OCI-M2 (cell line): ENCODE measurements at regions not wholly inside any gene's neighbourhood (a gene's known extent, or its start where the extent isn't known, plus 50 kb on each side); places are given as distances from the start of the nearest gene placed in this dataset.

Experiments
- DNase-seq: peaks from one replicate; lab custom pipeline; 2025; ENCODE audit not compliant: unreplicated experiment; lab: John Stamatoyannopoulos, UW

- no peak for DNase-seq
Measured at GRCh38 chr14:87325741-87326140, 667.2 kb downstream of the GALC start.

GRCh38 chr14:87323191-87323590 is 669.8 kb downstream of the GALC start:
- no peak for DNase-seq

DNA sequence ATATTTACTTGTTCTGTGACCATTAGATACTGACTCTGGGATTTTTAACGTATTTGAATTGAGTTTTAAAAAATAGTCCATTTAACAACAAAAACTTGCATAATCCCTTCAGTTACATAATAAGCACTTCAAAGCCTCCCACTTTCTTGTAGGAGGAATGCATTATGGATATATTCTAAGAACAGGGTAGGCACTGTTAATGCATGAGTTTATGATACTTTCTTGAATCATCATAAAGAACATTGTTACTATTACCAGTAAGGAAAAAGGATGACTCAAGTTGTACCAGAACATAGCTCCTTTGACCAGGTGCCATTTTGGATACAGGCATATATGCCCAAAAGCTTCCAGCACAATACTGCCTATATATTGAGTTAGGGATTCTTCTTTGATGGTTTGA is 671.4 kb downstream of the GALC start:
- DNase-seq, result no peak

DNA sequence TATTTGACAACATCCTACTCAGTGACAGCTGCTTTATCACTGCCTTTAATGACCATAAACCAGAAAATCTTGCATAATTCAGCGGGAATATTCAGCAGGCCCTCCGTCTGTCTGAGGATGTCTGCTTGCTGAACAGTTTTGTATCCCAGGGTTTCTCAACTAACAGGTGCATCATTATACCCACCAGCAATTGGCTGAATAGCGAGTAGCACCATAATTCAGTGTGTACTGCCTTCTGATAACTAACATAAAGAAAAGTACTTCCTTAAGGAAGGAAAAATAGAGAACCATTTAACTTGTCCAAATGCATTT is 680.1 kb downstream of the GALC start:
- DNase-seq, result no peak

GRCh38 chr14:87312169-87312893 is 680.7 kb downstream of the GALC start:
- DNase-seq, result no peak

DNA sequence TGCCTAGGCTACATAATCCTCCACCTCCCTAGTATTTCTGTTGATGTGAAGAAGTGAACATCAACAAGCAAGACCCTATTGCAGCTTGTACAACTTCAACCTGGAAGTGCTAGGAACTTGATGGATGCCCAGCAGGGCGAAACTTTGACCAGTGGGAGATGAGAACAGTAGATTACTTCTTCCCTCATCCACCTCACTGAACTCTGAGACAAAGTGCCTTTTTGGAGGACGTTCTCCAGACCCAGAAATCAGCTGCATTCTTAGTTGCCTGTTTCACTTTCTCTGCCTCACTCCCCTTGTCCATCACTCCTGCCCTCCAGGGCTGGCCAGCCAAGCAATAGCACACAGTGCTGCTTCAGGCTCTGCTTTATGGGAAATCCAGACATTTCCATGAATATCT is 683.4 kb downstream of the GALC start:
- DNase-seq, result no peak

- no peak for DNase-seq
Measured at GRCh38 chr14:87306409-87307168, 686.4 kb downstream of the GALC start.

DNA sequence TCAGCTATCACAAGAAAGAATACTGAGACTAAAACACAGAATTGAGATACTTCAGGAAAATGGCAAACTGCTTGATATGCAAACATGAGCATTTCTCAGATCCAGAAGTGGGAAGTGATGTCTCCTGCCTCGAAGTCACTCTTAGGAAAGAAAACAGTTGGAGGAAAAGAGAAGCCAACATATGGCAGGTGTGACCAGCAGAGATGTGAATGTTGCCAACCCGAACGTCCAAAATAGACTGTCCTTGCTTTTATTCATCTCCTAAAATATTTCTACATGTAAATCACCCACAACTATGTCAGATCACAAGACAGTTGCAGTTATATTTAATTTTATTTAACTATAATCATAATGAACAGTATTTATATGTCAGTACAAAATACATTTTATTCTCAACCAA is 687.6 kb downstream of the GALC start:
- DNase-seq, result no peak

DNA sequence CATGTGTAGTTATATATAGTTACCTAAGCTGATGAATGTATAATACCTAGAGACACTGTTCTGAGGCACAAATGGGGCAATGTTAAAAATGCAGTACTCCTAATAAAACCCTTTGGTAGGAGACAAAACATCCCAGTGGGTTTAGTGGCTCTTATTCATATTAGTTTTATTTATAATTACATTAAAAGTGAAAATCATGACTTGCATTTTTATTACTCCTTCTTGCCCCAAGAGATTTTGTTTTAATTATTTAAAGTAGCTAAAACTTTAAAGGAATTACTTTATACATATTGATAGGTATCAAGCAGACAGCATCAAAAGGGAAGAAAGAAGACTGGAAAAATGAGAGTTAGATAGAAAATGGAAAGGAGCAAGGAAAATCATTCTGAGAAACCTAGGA is 688.6 kb downstream of the GALC start:
- DNase-seq, result no peak

GRCh38 chr14:87286826-87287225 is 706.2 kb downstream of the GALC start:
- no peak for DNase-seq

DNA sequence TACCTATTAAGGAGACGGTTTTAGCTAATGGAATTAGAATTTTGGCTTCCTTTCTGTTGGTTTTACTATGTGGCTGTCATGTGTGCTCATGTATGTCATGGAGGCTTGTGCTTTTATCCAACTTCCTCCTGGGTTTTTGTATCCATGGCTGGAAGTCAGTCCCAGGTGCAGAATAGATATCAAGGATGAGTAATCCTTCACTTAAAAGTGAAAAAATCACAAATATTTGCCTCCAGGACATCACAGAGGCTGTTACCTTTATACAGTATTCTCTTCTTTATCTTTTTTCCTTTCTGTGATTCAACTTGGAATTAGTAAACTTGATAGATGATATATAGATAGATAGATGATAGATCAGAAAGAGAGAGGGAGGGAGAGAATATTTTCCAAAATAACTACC is 706.8 kb downstream of the GALC start:
- no peak for DNase-seq

DNA sequence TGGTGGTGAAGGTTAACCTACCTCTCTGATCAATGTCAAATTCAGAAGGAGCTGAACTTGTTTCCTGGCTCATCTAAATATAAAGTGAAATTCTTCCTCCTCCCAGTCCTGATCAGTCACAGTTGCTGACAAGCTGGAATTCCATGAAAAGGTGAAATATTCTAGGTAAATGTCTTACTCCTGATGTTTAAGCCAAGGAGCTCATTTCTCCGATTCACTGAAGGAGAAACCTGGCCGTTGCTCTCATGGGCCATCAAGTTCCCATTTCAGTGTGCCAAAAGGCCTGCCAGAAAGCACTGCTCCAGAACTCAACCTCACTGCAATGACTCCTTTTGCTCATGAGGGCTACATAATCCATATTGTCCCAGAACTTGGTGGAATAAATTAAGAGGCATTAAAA is 707.5 kb downstream of the GALC start:
- no peak for DNase-seq

GRCh38 chr14:87283547-87283946 is 709.4 kb downstream of the GALC start:
- DNase-seq, result no peak

GRCh38 chr14:87282266-87282665 is 710.7 kb downstream of the GALC start:
- DNase-seq, result no peak

- DNase-seq, result no peak
Measured at GRCh38 chr14:87278415-87278814, 714.6 kb downstream of the GALC start.

- DNase-seq, result no peak
Measured at GRCh38 chr14:87271331-87271730, 721.7 kb downstream of the GALC start.

GRCh38 chr14:87268997-87269396 is 724.0 kb downstream of the GALC start:
- DNase-seq, result no peak

GRCh38 chr14:87264796-87265195 is 728.2 kb downstream of the GALC start:
- no peak for DNase-seq

- DNase-seq, result no peak
Measured at GRCh38 chr14:87264272-87264785, 728.7 kb downstream of the GALC start.

DNA sequence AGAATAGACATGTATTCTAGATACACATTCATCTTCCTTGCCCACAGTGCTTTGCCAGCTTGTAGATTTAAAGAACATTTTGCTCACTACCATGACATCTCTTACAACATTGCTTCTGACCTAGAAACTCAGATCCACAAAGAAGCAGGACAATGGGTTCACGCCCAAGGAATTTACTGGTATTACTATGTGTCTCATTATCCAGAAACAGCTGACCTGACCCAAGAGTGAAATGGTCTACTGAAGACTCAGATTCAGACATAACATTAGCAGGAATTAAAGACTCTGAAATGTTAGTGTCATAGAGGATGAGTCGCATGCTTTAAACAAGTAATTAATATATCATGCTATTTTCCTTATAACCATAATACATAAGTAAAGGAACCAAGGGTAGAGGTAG is 731.4 kb downstream of the GALC start:
- no peak for DNase-seq

DNA sequence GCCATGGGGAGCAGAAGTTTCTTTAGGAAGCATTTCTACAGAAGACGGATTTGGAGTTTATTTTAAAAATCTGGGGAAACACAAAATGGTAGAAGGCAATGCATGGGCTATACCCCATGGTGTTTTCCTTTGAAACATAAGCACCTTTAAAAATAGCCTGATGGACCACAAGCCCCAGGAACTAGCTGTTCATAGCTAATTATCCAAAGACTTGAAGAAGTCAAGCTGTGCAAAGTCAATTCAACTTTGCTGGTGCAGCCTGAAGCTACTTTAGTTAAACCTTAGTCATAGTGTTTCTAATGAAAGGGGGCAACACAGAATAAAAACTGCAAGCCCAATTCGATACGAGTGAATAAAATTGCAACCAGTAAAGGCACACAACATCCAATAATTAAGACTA is 732.5 kb downstream of the GALC start:
- DNase-seq, result no peak

- no peak for DNase-seq
Measured at GRCh38 chr14:87257421-87257820, 735.6 kb downstream of the GALC start.

DNA sequence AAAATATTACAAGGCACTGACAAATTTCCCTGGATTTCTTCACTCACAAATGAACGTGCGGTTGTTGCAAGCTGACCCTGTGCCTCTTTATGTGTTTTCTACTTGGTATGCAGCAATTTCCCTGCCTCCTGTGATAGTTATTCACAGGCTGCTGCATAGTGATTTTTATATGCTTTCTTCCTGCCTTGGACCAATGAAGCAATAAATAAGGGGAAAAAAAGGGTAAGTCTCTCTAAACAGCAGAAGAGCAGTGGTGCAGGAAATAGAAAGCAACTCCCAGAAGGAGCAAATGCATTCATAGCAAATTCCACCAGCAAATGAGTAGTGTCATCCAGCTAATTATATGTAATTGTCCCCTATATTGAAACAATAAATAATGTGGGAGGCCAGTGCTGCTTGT is 737.9 kb downstream of the GALC start:
- no peak for DNase-seq
